Activated naive CD4-positive, alpha-beta T cell treated with anti-CD3 and anti-CD28 coated beads, Interleukin-2, amount 50 U/mL, for 16 hours (primary cell): ENCODE measurements at regions not wholly inside any gene's neighbourhood (a gene's known extent, or its start where the extent isn't known, plus 50 kb on each side); places are given as distances from the start of the nearest gene placed in this dataset.

Experiments used
- DNase-seq: peaks from one replicate; pipeline ENCODE4 v3.0.0-alpha.2; 2020

- DNase-seq: no peak
These were observed 241.1 kb upstream of the PPP1R2C start for GRCh38 chrX:43019021-43019420.

GRCh38 chrX:43025806-43026315, 247.9 kb upstream of the PPP1R2C start:
- no peak for DNase-seq

DNA sequence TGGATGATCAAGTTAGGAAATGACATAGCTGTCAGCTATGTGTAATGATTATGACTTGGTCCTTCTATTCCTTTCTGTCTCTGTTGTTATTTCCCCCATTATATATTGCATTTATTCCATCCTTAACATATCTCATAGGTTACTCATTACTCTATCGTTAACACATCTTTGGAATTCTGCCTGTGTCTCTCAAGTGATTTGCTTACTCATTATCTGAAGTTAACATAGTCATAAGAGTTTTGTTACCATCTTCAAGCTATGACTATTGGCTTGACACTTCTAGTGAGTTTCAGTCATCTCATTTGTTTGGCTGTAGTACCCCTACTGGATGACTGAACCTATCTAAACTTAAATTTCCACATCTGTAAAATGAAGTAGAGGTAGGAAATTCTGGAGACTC, 286.1 kb upstream of the PPP1R2C start:
- no peak for DNase-seq

DNA sequence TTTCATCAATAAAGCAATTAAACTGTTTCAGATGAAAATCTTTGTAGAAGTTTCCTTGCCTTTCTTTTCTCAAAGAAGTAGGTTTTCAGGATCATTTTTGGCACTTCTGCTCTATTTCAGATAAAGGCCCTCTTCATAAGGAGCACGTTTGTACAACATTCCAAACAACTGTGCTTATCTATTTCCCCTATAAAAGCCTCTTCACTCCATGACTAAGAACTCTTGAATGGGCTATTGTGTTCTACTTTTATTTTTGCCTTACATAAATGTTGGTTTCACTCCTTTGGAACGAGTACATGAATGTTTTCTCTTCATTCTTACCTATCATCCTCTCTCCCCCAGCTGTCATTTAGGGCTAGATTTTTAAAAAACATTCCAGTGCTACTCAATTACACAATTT, 288.0 kb upstream of the PPP1R2C start:
- no peak for DNase-seq

DNA sequence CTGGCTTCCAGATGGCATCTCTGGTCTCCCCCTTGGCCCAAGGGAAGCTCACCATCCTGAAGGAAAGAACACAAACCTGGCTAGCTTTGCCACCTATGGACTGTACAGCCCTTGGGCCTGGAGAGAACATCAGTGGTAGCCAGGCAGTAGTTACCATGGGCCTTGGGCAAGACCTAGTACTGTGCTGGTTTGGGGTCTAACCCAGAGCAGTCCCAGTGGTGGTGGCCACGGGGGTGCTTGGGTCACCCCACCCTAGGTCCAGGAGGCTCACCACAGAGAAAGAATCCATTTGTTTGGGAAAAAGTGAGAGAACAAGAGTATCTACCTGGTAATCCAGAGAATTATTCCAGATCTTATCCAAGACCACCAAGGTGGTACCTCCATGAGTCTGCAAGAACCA, 290.7 kb upstream of the PPP1R2C start:
- no peak for DNase-seq

DNA sequence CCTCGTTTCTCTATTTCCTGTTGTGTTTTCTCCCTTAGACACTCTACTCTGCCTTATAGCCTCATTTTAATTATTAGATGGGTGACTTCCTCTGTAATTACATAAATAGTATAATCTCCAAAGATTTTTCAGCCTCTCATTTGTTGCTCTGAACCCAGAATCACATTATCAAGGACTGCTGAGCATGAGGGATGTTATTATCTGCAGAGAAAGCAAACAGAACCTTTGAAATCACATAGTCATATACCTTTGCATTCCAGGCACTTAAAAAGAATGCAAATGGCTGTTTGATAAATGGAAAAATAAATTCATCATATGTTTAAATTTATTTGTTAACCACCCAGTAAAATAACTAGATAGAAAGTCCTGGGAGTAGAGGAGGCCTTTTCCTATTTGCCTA, 305.1 kb upstream of the PPP1R2C start:
- DNase-seq: no peak

- DNase-seq: no peak
These were observed 309.9 kb upstream of the PPP1R2C start for GRCh38 chrX:43087830-43088229.

GRCh38 chrX:43096830-43097229, 318.9 kb upstream of the PPP1R2C start:
- DNase-seq: no peak

- DNase-seq: no peak
These were observed 328.0 kb upstream of the PPP1R2C start for GRCh38 chrX:43106009-43106408.

GRCh38 chrX:43108828-43109227, 330.9 kb upstream of the PPP1R2C start:
- DNase-seq: no peak

- no peak for DNase-seq
These were observed 343.7 kb upstream of the PPP1R2C start for GRCh38 chrX:43121637-43122036.

DNA sequence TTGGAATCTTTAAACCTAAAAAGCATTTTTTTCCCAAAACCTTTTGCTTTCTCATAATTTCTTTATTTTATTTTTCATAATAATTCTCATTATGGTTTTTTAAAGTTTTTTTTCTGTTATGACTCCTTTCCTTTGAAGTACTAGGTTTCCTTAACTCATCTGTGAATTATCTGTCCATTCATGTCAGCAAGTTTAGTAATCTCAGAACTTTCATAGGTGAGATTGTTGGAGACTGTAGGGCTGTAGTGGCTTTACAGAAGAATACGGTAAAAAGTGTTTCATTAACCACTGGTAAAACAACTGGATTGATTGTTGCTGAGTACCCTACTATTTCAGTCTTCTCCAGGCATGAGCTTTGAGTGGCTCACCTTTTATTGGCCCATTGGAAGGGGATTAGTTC, 361.7 kb upstream of the PPP1R2C start:
- no peak for DNase-seq

DNA sequence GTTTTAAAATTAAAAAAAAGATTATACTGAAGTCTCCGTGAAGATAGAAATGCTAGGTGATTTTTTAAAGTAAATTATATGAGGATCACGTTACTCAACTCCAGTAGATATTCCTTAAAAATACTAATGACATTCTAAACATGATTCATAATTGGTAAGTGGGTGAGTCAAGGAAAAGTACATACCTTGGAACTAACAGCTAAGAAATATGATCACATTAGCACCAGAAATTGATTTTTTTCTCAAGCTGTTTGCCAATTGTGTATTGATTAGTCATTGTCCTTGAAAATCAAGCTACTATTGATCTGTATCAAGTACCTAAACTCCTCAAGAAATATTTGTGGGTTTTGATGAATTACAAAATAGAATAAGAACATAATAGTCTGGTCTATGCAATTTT, 362.6 kb upstream of the PPP1R2C start:
- DNase-seq: no peak

DNA sequence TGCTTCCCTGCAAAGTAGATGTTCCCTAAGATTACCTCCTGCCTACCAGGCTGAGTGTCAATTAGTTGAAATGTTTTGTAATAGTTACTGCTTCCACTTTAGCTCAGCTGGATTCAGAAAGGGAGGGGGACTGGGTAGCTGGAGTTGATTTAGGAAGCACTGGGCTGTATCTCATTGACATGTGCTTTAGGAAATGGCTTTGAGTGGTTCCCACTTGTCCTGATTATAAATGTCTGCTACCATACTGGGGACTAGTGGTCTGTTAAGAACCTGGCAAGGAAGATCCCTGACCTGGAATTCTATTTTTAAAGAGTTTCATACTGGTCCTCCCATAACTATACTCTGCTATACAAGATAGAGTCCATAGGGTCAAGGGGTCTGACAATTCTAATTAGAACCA, 363.9 kb upstream of the PPP1R2C start:
- no peak for DNase-seq

DNA sequence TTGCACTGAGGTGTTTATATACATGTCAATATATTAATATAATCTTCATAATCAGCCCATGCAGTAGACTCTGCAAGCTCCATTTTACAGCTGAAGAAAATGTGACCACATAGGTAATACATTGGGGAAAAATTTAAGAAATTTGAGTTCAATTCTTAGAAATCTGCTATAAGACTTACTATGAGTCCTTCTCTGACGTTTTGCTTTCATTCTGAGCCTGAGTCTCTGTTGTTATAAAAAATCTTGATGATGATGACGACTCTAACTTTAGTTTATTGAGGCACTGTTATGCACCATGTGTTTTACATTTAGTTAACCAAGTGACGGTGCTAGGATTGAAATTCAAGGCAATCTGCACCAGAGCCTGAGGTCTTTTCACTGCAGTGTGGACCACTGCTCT, 370.3 kb upstream of the PPP1R2C start:
- DNase-seq: no peak

- DNase-seq: peak; percentile 9
These were observed 387.5 kb upstream of the PPP1R2C start for GRCh38 chrX:43165343-43165920.

- no peak for DNase-seq
These were observed 388.9 kb upstream of the PPP1R2C start for GRCh38 chrX:43166874-43167273.

DNA sequence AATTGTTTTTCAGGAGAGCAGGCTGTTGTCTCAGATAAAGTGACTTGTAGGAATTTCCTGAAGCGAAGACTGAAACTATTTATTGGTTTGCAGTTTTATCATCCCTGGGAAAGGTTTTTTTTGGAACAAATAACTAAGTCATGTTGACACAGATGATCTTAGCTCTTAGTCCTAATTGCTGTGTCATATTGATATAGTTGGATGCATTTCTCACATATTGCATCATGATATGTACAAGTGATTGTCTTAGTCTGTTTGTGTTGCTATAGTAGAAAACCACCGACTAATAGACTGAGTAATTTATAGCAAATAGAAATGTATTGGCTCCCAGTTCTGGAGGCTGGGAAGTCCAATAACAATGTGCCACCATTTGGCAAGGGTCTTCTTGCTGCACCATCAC, 397.5 kb upstream of the PPP1R2C start:
- no peak for DNase-seq

DNA sequence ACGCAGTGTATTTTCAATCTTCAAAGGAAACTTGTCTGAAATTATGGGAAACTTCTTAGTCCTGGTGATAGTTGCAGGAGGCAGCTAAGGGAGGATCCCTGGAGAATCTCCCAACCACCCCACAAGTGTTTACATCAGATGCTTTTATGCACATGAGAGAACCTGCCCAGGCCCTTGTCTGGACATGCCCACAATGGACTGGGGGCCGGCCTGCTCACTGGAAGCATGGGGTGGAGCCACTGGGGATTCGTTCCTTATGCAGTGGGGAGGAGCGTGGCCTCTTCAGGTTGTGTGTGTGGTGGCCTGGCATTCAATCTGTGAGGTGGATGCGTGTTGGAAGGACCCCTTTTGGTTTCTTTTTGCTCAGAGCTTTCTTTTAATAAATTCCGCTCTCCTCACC, 398.7 kb upstream of the PPP1R2C start:
- DNase-seq: no peak

DNA sequence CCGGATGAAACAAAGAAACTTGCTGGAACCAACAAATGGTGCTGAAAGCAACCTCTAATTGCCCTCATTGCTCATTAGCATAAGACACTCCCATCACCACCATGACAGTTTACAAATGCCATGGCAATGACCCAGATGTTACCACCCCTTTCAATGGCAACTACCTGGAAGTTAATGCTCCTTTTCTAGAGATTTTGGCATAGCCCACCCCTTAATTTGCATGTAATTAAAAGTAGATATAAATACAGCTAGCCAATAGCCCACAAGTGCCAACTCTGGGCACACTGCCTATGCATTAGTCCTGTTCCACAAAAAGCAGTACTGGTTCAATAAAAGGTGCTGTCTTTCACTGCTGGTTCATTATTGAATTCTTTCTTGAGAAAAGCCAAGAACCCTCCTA, 410.3 kb upstream of the PPP1R2C start:
- DNase-seq: no peak

DNA sequence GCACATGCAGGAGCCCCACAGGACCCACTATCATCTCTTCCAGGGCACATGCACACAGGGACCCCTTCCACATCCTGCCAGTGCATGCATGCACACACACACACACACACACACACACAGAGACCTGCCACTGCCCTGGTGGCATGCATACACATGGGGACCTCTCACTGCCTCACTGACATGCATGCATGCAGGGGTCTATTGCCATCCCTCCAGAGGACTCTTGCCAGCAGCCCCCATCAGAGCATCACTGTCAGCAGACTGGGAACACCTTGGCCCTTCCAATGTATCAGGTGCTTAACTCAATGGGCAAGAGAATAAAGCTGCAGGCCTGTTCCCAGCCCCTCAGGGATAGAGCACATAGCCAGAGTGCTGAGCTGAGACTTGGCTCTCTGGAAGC, 433.6 kb upstream of the PPP1R2C start:
- no peak for DNase-seq

DNA sequence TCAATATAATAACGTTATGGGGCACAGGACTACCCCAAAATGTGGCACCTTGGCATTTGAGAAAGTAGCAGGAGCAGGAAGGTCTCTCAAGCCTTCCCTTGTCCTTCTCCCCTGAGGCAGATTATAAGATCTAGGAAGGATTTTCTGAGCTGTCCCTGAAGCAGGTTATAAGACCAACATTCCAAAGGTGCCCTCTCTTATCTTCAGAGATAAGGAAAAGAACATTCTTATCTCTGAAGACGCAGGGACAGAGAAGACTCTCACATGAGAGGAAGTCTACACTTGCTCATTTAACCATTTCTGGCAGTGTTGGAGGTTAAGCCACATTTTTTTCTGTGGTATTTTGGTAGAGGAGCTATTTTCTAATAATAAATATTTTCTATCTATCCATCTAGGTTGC, 437.9 kb upstream of the MAOA start:
- no peak for DNase-seq

- no peak for DNase-seq
These were observed 431.6 kb upstream of the MAOA start for GRCh38 chrX:43224496-43224895.

DNA sequence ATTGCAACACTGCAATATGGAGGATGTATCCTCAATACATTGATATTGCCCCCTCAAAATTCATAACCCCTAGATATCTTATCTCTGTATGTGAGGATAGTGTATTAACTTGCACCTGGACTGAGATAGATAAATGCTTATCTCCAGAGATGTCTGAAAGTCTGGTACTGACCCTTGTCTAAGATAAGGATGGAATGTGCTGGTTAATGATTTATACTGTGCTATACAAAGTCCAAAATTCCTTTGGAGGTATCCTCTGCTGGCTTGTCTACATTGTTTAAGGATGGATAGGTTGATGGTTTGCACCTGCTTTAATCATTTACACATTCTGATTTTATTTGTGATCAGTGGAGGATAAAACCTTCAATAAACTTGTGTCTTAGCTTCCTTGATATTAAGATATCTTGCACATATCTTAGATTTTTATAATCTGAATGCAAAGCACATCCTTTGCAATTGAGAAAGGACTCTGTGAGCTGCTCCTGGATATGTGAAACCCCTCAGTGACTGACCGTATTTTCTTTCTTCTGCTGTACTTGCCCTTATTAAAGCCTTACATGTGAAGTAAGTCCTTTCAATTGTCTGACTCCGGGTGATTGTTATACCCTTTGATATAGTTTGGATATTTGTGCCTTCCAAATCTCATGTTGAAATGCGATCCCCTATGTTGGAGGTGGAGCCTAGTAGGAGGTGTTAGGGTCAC, 430.3 kb upstream of the MAOA start:
- DNase-seq: no peak

- no peak for DNase-seq
These were observed 417.6 kb upstream of the MAOA start for GRCh38 chrX:43238461-43238945.
